Kidney epithelial cell (primary cell): ENCODE measurements at regions not wholly inside any gene's neighbourhood (a gene's known extent, or its start where the extent isn't known, plus 50 kb on each side); places are given as distances from the start of the nearest gene placed in this dataset.
A peak's percentile ranks its signal among the peaks of the same experiment; 100 is the strongest.
"Not testable (repeated sequence)": the region's sequence is repeated elsewhere in the genome, so short reads cannot be mapped to it uniquely, and the experiment has no call there.

Experiments
- DNase-seq: peaks from one replicate; pipeline ENCODE4 v3.0.0-alpha.2; 2010; ENCODE audit warnings: low read depth
- H3K27me3 ChIP-seq: 2 replicates; pipeline ENCODE4 v1.6.0; 2011; ENCODE audit warnings: low read length; ENCODE audit not compliant: control insufficient read depth, insufficient read depth
- H3K36me3 ChIP-seq: 2 replicates; pipeline ENCODE4 v1.5.1; 2011; ENCODE audit warnings: low read length; ENCODE audit not compliant: control insufficient read depth, insufficient read depth
- H3K4me3 ChIP-seq: 2 replicates; pipeline ENCODE4 v1.5.1; 2011; ENCODE audit warnings: low read depth, mild to moderate bottlenecking, control low read depth, low read length
- TF ChIP-seq, protein P1 (sequence below): IDR thresholded peaks from 2 replicates; pipeline ENCODE4 v1.5.1; 2011; ENCODE audit warnings: mild to moderate bottlenecking, moderate library complexity, low read length, control low read depth, inconsistent platforms; ENCODE audit not compliant: insufficient read depth, poor library complexity, severe bottlenecking

DNA sequence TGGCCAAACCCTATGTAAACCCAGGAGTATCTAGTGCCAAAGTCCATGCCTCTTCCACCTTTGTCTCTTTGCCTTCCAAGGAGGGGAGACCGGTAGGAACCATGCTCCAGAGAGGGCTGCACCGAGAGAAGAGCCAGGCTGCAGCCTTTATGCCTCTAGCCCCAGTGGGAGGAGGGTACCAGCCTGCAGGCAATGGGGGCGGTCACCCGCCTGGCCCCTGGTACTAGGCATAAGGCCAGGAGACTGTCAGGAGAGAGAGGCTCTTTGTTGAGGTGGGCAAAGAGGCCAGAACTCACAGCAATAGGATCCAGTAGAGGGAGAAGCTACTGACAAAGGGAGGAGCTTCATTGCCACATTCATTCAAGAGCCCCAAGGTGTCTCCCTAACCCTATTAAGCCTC is 146.6 kb upstream of the PDE1C start:
- no peak for DNase-seq
- TF ChIP-seq, protein P1, sequence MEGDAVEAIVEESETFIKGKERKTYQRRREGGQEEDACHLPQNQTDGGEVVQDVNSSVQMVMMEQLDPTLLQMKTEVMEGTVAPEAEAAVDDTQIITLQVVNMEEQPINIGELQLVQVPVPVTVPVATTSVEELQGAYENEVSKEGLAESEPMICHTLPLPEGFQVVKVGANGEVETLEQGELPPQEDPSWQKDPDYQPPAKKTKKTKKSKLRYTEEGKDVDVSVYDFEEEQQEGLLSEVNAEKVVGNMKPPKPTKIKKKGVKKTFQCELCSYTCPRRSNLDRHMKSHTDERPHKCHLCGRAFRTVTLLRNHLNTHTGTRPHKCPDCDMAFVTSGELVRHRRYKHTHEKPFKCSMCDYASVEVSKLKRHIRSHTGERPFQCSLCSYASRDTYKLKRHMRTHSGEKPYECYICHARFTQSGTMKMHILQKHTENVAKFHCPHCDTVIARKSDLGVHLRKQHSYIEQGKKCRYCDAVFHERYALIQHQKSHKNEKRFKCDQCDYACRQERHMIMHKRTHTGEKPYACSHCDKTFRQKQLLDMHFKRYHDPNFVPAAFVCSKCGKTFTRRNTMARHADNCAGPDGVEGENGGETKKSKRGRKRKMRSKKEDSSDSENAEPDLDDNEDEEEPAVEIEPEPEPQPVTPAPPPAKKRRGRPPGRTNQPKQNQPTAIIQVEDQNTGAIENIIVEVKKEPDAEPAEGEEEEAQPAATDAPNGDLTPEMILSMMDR = no peak
- H3K27me3 ChIP-seq = no peaks in the 10 kb centered on the region
- H3K4me3 ChIP-seq = no peak overlapping the region
- H3K36me3 ChIP-seq = no peaks in the 10 kb centered on the region

DNA sequence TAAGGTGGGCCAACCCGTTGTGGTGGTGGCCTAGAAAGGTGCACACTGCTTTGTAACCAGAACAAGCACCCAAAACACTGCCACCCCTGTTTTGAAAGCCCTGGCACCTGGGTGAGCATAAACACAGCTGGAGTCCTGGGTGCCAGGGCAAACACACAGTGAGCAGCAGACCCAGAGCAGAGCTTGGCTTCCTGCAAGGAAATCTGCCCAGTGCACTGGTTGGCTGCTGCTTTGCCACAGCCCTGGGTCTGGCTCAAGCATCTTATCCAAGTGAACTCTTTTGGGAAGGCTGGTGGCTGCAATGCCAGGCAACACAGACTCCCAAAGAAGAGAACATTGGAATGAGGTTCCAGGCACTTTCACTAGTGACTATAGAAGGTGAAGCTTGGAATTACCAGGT is 145.5 kb upstream of the PDE1C start:
- H3K36me3 ChIP-seq = no peaks in the 10 kb centered on the region
- no peak for DNase-seq
- TF ChIP-seq, protein P1 = no peak
- H3K27me3 ChIP-seq = no peaks in the 10 kb centered on the region
- H3K4me3 ChIP-seq = no peak overlapping the region

DNA sequence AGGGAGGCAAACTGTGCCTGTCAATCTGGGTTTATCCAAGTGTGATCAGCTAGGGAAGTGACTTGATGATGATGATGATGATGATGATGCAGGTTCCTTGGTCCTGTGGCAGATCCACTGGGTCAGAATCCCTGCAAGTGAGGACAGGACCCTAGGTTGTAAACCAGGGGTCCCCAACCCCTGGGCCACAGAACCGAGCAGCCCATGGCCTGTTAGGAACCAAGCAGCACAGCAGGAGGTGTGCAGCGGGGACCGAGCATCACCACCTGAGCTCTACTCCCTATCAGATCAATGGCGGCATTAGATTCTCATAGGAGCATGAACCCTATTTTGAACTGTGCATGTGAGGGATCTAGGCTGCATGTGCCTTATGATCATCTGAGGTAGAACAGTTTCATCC is 144.7 kb upstream of the PDE1C start:
- TF ChIP-seq, protein P1 = no peak
- Histone ChIP-seq H3K36me3 (no peaks in the 10 kb centered on the region), H3K4me3 (no peak overlapping the region), H3K27me3 (no peaks in the 10 kb centered on the region)
- no peak for DNase-seq

DNA sequence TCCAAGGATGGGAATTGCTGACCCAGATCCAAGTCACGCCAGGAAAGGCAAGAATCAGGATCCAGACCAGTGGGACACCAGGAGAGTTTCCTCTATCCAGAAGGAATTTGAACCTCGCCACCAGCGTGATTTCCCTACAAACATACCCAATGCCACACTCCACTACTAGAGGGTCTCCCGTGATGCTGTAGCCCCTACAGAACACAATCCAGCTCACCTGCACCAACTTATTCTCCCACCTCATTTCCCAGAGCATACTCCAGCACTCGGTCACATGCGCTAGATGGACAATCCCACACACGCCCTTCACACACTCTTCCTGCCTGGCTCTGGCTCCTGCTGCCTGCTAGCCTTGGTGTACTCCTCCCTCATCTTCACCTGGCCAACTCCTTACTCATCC is 142.1 kb upstream of the PDE1C start:
- TF ChIP-seq, protein P1 = no peak
- DNase-seq = no peak
- Histone ChIP-seq H3K36me3 (no peaks in the 10 kb centered on the region), H3K4me3 (no peak overlapping the region), H3K27me3 (no peaks in the 10 kb centered on the region)

DNA sequence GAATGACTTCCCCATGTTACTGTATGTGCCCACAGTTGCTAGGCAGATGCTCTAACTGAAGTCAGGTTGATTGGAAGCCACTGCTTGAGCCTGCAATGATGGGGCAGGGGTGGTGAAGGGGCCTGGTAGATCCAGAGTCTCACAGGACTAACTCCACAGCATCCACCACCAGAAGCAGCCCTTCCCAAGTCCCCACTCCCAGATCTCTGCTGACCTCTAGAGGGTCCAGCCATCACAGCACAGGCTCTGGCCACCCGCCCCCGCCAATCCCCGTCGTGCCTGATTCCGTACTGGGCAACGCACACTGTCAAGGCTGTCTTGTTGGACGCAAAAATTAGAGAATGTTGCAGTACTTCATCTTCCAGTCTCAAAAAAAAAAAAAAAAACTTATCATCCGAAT is 136.8 kb upstream of the PDE1C start:
- Histone ChIP-seq H3K4me3 (no peak overlapping the region), H3K36me3 (no peaks in the 10 kb centered on the region), H3K27me3 (no peaks in the 10 kb centered on the region)
- TF ChIP-seq, protein P1 = peak; percentile 52
- no peak for DNase-seq

DNA sequence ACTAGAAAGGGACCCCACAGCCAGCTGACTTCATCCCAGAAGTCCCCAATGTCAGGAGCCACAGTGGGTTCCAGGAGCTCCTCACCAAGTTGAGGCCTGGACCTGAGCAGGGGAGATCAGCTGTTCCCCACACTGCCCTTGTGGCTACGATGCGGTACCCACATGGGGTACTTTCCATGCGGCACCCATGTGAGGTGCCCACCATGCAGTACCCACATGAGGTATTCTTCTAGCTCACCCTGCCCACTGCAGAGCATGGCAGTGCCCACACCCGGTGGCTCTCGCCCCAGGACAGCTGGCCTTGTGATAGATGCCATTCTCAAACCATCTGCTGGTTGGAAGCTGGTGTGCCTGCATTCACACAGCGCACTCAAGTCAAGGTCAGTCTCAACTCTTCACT is 136.3 kb upstream of the PDE1C start:
- Histone ChIP-seq H3K36me3 (no peaks in the 10 kb centered on the region), H3K4me3 (no peak overlapping the region), H3K27me3 (no peaks in the 10 kb centered on the region)
- TF ChIP-seq, protein P1 = no peak
- no peak for DNase-seq

DNA sequence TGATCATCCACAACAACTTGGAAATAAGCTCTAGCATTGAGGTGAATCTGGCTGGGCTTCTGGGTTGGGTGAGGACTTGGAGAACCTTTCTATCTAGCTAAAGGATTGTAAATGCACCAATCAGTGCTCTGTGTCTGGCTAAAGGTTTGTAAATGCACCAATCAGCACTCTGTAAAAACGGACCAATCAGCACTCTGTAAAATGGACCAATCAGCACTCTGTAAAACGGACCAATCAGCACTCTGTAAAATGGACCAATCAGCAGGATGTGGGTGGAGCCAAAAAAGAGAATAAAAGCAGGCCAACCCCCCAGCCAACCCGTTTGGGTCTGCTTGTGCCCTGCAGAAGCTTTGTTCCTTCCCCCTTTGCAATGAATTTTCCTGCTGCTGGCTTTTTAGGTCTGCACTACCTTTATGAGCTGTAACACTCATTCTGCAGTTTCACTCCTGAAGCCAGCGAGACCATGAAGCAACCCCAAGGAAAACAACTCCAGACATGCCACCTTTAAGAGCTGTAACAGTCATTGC is 135.2 kb upstream of the PDE1C start:
- DNase-seq, H3K36me3 ChIP-seq, H3K27me3 ChIP-seq, H3K4me3 ChIP-seq: not testable (repeated sequence)
